Stimulated activated CD4-positive, alpha-beta T cell treated with anti-CD3 and anti-CD28 coated beads, Interleukin-4, amount 100 ng/mL, for 48 hours (primary cell): ENCODE measurements at regions not wholly inside any gene's neighbourhood (a gene's known extent, or its start where the extent isn't known, plus 50 kb on each side); places are given as distances from the start of the nearest gene placed in this dataset.
"Not testable (repeated sequence)": the region's sequence is repeated elsewhere in the genome, so short reads cannot be mapped to it uniquely, and the experiment has no call there.

ENCODE experiments used
- DNase-seq, 2 donors: peaks; one replicate each; pipeline ENCODE4 v3.0.0-alpha.2; 2020; ENCODE audit warnings: low read depth in 2 of 2

- DNase-seq, result no peak
These were observed 123.3 kb upstream of the ZCCHC13 start for GRCh38 chrX:74180716-74181115.

- no peak for DNase-seq
These were observed 124.0 kb upstream of the ZCCHC13 start for GRCh38 chrX:74179990-74180389.

GRCh38 chrX:74179499-74179898 lies 124.5 kb upstream of the ZCCHC13 start:
- DNase-seq, result no peak

GRCh38 chrX:74179071-74179470 lies 124.9 kb upstream of the ZCCHC13 start:
- no peak for DNase-seq

GRCh38 chrX:74178536-74178935 lies 125.4 kb upstream of the ZCCHC13 start:
- no peak for DNase-seq

- DNase-seq, result no peak
These were observed 132.5 kb upstream of the ZCCHC13 start for GRCh38 chrX:74171465-74171864.

GRCh38 chrX:74162199-74162598 lies 141.8 kb upstream of the ZCCHC13 start:
- no peak for DNase-seq

GRCh38 chrX:74160816-74161215 lies 143.2 kb upstream of the ZCCHC13 start:
- no peak for DNase-seq

- no peak for DNase-seq
These were observed 143.6 kb upstream of the ZCCHC13 start for GRCh38 chrX:74160358-74160757.

GRCh38 chrX:74147439-74147838 lies 156.5 kb upstream of the ZCCHC13 start:
- no peak for DNase-seq

GRCh38 chrX:74138943-74139342 lies 165.0 kb upstream of the ZCCHC13 start:
- DNase-seq, result no peak

GRCh38 chrX:74133156-74133796 lies 170.7 kb upstream of the ZCCHC13 start:
- no peak for DNase-seq

GRCh38 chrX:74132280-74132679 lies 171.7 kb upstream of the ZCCHC13 start:
- no peak for DNase-seq

- no peak for DNase-seq
These were observed 184.7 kb upstream of the ZCCHC13 start for GRCh38 chrX:74119016-74119910.

- DNase-seq, result no peak
These were observed 185.7 kb upstream of the ZCCHC13 start for GRCh38 chrX:74117962-74118902.

GRCh38 chrX:74111245-74111644 lies 192.7 kb upstream of the ZCCHC13 start:
- no peak for DNase-seq

- DNase-seq, result no peak
These were observed 196.3 kb upstream of the ZCCHC13 start for GRCh38 chrX:74107666-74108065.

- DNase-seq, result no peak
These were observed 199.5 kb upstream of the ZCCHC13 start for GRCh38 chrX:74104356-74105015.

- DNase-seq, result not testable (repeated sequence)
These were observed 205.6 kb upstream of the ZCCHC13 start for GRCh38 chrX:74098407-74098806.

- DNase-seq, result no peak
These were observed 213.9 kb upstream of the ZCCHC13 start for GRCh38 chrX:74090049-74090448.

- no peak for DNase-seq
These were observed 218.2 kb upstream of the ZCCHC13 start for GRCh38 chrX:74085642-74086236.
